ENCODE measurements at regions not wholly inside any gene's neighbourhood (a gene's known extent, or its start where the extent isn't known, plus 50 kb on each side); places are given as distances from the start of the nearest gene placed in this dataset.
"Not testable (repeated sequence)": the region's sequence is repeated elsewhere in the genome, so short reads cannot be mapped to it uniquely, and the experiment has no call there.

DNA sequence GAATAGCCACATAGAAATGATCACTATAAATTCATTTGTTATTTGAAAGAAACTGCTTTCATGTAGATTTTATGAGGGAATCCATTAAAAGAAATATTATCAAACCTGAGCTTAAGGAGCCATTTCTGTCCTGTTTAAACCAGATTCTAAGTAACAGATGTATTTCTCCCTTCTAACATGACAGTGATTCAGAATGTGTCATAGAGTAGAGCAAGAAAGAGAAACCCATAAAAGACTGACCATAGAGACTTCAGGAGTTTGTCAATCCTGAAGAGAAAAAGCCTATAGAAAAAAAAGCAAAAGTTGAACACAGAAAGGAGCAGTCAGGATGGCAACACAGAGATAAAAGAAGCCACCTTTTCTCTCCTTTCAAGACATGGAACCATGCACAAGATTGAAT lies 390.6 kb downstream of the PRIM2 start:
- DNase-seq (ENCODE audit: low read depth, low spot score); POLR2A ChIA-PET; H3K4me1 ChIP-seq (ENCODE audit: control insufficient read depth, insufficient read depth, low read length); BruUV-seq (replicated peaks); H3K27ac ChIP-seq (ENCODE audit: low read length); ATAC-seq; H3K36me3 ChIP-seq (ENCODE audit: control insufficient read depth, insufficient read depth, low read length); H3K4me3 ChIP-seq (ENCODE audit: low read depth in 2 of 2, low read length in 2 of 2); H3K27me3 ChIP-seq (ENCODE audit: control insufficient read depth, insufficient read depth, low read length); CTCF ChIA-PET; in situ Hi-C loops (cut with HindIII; ENCODE audit: low pct_unique_long_range_greater_than_20kb, low sequenced_read_pairs); intact Hi-C loops (cut with micrococcal nuclease; ENCODE audit: unreplicated experiment); H3K9me3 ChIP-seq (ENCODE audit: control insufficient read depth, insufficient read depth, low read depth, low read length): not testable (repeated sequence)

DNA sequence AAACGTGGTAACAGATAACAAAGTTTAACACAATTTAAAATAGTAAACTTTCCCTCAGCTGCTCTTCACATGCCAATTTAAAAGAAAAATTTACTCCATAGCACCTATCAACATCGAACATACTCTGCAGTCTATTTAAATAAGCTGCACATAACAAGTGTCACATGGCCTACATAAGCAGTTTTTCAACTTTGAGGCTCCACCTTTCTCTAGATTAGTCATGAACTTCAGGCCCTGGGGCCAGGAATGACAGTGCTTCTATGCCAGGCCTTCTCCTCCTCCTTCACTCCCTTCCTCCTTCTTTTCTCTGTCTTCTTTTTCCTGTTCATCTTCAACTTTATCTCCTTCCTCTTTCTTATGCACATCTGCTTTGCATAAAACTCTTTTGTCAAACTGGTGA lies 405.1 kb downstream of the PRIM2 start:
- H3K36me3 ChIP-seq (ENCODE audit: control insufficient read depth, insufficient read depth, low read length); H3K4me3 ChIP-seq (ENCODE audit: low read depth in 2 of 2, low read length in 2 of 2); CTCF ChIA-PET; H3K9me3 ChIP-seq (ENCODE audit: control insufficient read depth, insufficient read depth, low read depth, low read length); H3K4me1 ChIP-seq (ENCODE audit: control insufficient read depth, insufficient read depth, low read length); BruUV-seq (replicated peaks); POLR2A ChIA-PET; ATAC-seq; intact Hi-C loops (cut with micrococcal nuclease; ENCODE audit: unreplicated experiment); H3K27me3 ChIP-seq (ENCODE audit: control insufficient read depth, insufficient read depth, low read length); in situ Hi-C loops (cut with HindIII; ENCODE audit: low pct_unique_long_range_greater_than_20kb, low sequenced_read_pairs); DNase-seq (ENCODE audit: low read depth, low spot score); H3K27ac ChIP-seq (ENCODE audit: low read length): not testable (repeated sequence)

DNA sequence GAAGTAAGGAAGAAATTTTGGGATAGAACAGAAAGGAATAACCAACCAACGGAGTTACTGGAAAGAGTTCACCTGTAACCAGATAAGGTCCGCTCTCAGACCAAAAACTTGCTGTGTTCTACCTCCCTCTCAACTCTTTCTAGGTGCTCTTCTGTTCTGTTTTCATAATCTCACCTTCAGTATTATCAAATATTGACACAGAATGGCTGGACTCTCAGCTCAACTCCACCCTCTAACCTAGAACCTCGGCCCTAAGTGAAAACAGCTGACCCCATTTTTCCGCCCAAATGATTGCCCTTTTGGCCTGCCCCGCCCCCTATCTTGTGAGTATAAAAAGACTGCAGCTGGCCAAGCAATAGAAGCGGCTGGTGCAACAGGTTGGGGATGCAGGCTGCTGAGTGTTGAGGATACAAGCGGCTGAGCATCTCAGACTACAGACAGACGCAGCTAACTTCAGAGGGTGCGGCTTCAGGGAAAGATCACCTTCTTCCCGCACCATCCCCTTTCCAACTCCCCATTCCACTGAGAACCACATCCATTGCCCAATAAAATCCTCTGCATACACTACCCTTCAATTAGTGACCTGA lies 406.5 kb downstream of the PRIM2 start:
- DNase-seq (ENCODE audit: low read depth, low spot score); BruUV-seq (replicated peaks); in situ Hi-C loops (cut with HindIII; ENCODE audit: low pct_unique_long_range_greater_than_20kb, low sequenced_read_pairs); intact Hi-C loops (cut with micrococcal nuclease; ENCODE audit: unreplicated experiment); H3K9me3 ChIP-seq (ENCODE audit: control insufficient read depth, insufficient read depth, low read depth, low read length); H3K27ac ChIP-seq (ENCODE audit: low read length); H3K4me3 ChIP-seq (ENCODE audit: low read depth in 2 of 2, low read length in 2 of 2); ATAC-seq; H3K27me3 ChIP-seq (ENCODE audit: control insufficient read depth, insufficient read depth, low read length); CTCF ChIA-PET; H3K4me1 ChIP-seq (ENCODE audit: control insufficient read depth, insufficient read depth, low read length); POLR2A ChIA-PET; H3K36me3 ChIP-seq (ENCODE audit: control insufficient read depth, insufficient read depth, low read length): not testable (repeated sequence)

DNA sequence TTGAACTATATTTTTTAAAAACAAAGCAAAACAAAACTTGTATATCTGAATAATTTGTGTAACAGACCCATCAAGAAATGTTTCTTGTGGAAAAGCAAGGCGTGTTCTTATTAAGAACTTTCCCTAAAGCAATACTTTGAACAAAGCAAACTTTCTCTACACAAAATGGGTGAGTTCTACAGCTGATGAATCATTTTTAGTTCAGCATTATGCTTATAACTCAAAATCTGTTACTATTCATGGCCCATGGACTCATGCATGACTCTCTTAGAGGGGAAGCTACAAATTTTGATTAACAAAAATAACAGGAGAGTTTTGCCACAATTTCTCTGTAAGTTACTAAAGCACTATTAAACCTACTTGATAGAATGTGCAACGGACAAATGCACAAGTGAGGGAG lies 412.0 kb downstream of the PRIM2 start:
- H3K27ac ChIP-seq (ENCODE audit: low read length); H3K27me3 ChIP-seq (ENCODE audit: control insufficient read depth, insufficient read depth, low read length); POLR2A ChIA-PET; ATAC-seq; CTCF ChIA-PET; intact Hi-C loops (cut with micrococcal nuclease; ENCODE audit: unreplicated experiment); H3K4me3 ChIP-seq (ENCODE audit: low read depth in 2 of 2, low read length in 2 of 2); H3K36me3 ChIP-seq (ENCODE audit: control insufficient read depth, insufficient read depth, low read length); DNase-seq (ENCODE audit: low read depth, low spot score); H3K9me3 ChIP-seq (ENCODE audit: control insufficient read depth, insufficient read depth, low read depth, low read length); BruUV-seq (replicated peaks); H3K4me1 ChIP-seq (ENCODE audit: control insufficient read depth, insufficient read depth, low read length); in situ Hi-C loops (cut with HindIII; ENCODE audit: low pct_unique_long_range_greater_than_20kb, low sequenced_read_pairs): not testable (repeated sequence)

DNA sequence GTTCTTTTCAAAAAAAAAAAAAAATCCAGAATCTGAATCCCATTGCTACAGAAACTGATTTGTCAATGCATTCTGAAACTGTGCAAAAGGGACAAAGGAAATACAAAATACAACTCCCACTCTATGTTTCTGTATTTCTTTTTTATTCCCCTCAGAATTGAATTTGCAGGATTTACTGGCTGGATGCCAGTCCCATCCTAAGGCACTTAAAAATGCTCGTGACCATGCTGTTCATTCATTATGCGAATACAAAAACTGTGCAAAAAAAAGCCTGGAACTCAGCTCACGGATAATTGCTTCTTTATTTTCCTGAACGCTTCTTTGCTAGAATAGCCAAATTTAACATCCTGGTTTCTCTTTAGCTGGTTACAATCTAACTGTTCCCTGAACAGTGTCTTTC lies 413.3 kb downstream of the PRIM2 start:
- ATAC-seq; CTCF ChIA-PET; H3K27me3 ChIP-seq (ENCODE audit: control insufficient read depth, insufficient read depth, low read length); H3K4me3 ChIP-seq (ENCODE audit: low read depth in 2 of 2, low read length in 2 of 2); H3K27ac ChIP-seq (ENCODE audit: low read length); H3K36me3 ChIP-seq (ENCODE audit: control insufficient read depth, insufficient read depth, low read length); H3K9me3 ChIP-seq (ENCODE audit: control insufficient read depth, insufficient read depth, low read depth, low read length); POLR2A ChIA-PET; BruUV-seq (replicated peaks); H3K4me1 ChIP-seq (ENCODE audit: control insufficient read depth, insufficient read depth, low read length); in situ Hi-C loops (cut with HindIII; ENCODE audit: low pct_unique_long_range_greater_than_20kb, low sequenced_read_pairs); intact Hi-C loops (cut with micrococcal nuclease; ENCODE audit: unreplicated experiment); DNase-seq (ENCODE audit: low read depth, low spot score): not testable (repeated sequence)

DNA sequence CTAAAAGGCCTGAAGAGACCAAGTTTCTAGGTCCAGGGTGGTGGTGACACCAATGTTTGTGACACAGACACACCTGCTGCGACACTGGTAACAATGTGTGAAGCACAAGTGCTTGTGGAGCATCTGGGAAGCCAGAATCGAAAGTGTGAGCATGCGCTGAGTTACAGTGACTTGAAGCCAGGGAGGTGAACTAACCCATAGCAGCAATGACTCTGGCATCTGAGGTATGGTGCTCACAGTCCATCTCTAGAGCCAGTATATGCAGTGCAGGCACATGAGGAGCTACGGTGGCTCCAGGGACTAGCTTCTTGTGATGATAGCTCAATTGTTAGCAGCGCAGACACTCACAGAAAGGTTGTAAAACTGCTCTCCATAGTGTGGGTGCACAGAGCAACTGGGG lies 430.3 kb downstream of the PRIM2 start:
- H3K4me1 ChIP-seq (ENCODE audit: control insufficient read depth, insufficient read depth, low read length); H3K36me3 ChIP-seq (ENCODE audit: control insufficient read depth, insufficient read depth, low read length); CTCF ChIA-PET; POLR2A ChIA-PET; DNase-seq (ENCODE audit: low read depth, low spot score); BruUV-seq (replicated peaks); intact Hi-C loops (cut with micrococcal nuclease; ENCODE audit: unreplicated experiment); H3K9me3 ChIP-seq (ENCODE audit: control insufficient read depth, insufficient read depth, low read depth, low read length); H3K27me3 ChIP-seq (ENCODE audit: control insufficient read depth, insufficient read depth, low read length); in situ Hi-C loops (cut with HindIII; ENCODE audit: low pct_unique_long_range_greater_than_20kb, low sequenced_read_pairs); H3K27ac ChIP-seq (ENCODE audit: low read length); ATAC-seq; H3K4me3 ChIP-seq (ENCODE audit: low read depth in 2 of 2, low read length in 2 of 2): not testable (repeated sequence)

DNA sequence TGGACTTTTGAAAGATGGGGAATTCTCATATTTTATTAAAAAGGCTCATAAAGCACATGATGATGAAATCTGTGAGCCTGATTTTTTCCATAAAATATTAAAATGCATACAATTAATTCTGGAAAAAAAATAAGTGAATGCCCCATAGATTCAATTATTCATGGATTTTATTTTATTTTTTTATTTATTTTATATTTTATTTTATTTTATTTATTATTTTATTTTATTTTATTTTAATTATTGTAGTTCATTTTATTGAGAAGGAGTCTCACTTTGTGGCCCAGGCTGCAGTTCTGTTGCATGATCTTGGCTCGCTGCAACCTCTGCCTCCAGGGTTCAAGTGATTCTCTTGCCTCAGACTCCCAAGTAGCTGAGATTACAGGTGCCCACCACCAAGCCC lies 442.4 kb downstream of the PRIM2 start:
- BruUV-seq (replicated peaks); intact Hi-C loops (cut with micrococcal nuclease; ENCODE audit: unreplicated experiment); DNase-seq (ENCODE audit: low read depth, low spot score); H3K27me3 ChIP-seq (ENCODE audit: control insufficient read depth, insufficient read depth, low read length); POLR2A ChIA-PET; H3K4me1 ChIP-seq (ENCODE audit: control insufficient read depth, insufficient read depth, low read length); H3K27ac ChIP-seq (ENCODE audit: low read length); H3K4me3 ChIP-seq (ENCODE audit: low read depth in 2 of 2, low read length in 2 of 2); ATAC-seq; H3K36me3 ChIP-seq (ENCODE audit: control insufficient read depth, insufficient read depth, low read length); H3K9me3 ChIP-seq (ENCODE audit: control insufficient read depth, insufficient read depth, low read depth, low read length); in situ Hi-C loops (cut with HindIII; ENCODE audit: low pct_unique_long_range_greater_than_20kb, low sequenced_read_pairs); CTCF ChIA-PET: not testable (repeated sequence)

All from Panc1 (cell line).